Upper lobe of right lung (tissue), 1 donor: ENCODE measurements at regions not wholly inside any gene's neighbourhood (a gene's known extent, or its start where the extent isn't known, plus 50 kb on each side); places are given as distances from the start of the nearest gene placed in this dataset.

Experiments used
- ATAC-seq: fragments of 200-7000 bp; cut with Tn5 transposase; one replicate; pipeline ENCODE4 v1.9.1; 2020; ENCODE audit warnings: mild to moderate bottlenecking, moderate library complexity
- DNase-seq: peaks from one replicate; pipeline ENCODE4 v3.0.0-alpha.2; 2020
- H3K27ac ChIP-seq: fragments of 200-600 bp; one replicate; pipeline ENCODE4 v1.8.0; 2022
- H3K27me3 ChIP-seq: fragments of 200-600 bp; one replicate; pipeline ENCODE4 v1.8.0; 2022; ENCODE audit warnings: mild to moderate bottlenecking
- H3K36me3 ChIP-seq: fragments of 200-600 bp; one replicate; pipeline ENCODE4 v1.8.0; 2022
- H3K4me1 ChIP-seq: fragments of 200-600 bp; one replicate; pipeline ENCODE4 v1.8.0; 2022
- H3K4me3 ChIP-seq: fragments of 200-600 bp; one replicate; pipeline ENCODE4 v1.8.0; 2022; ENCODE audit warnings: mild to moderate bottlenecking
- H3K9me3 ChIP-seq: fragments of 200-600 bp; one replicate; pipeline ENCODE4 v1.8.0; 2022
- intact Hi-C: fragments of 100-400 bp; cut with DNase I; formaldehyde crosslinking; loops from one replicate; pipeline ENCODE4 v1.11.0; 2022
- TF ChIP-seq, protein P1 (sequence below): fragments of 200-600 bp; IDR thresholded peaks from one replicate; pipeline ENCODE4 v1.8.0; 2022; ENCODE audit warnings: antibody characterized with exemption
- donor health status: DM: no; HTN: yes; CAD: no; lungs with severe emphysema.

DNA sequence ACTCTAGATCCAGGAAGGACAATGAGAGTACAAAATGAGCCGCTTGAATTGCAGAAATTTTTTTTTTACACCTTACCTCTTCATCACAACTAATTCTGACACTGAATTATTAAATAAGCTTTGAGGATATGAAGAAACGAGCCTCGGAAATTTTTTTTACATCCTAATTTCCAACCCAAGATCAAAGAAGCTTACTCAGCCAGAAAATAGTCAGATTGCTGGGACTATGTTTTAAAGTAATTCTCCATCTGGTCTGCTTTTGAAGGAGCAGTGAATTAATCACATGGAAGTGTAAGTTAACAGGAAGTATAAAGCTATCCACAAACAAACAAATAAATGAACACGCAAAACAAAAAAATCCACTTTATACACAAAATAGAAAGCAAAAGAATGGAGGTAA is 437.0 kb upstream of the KCNMB2 start:
- TF ChIP-seq, protein P1, sequence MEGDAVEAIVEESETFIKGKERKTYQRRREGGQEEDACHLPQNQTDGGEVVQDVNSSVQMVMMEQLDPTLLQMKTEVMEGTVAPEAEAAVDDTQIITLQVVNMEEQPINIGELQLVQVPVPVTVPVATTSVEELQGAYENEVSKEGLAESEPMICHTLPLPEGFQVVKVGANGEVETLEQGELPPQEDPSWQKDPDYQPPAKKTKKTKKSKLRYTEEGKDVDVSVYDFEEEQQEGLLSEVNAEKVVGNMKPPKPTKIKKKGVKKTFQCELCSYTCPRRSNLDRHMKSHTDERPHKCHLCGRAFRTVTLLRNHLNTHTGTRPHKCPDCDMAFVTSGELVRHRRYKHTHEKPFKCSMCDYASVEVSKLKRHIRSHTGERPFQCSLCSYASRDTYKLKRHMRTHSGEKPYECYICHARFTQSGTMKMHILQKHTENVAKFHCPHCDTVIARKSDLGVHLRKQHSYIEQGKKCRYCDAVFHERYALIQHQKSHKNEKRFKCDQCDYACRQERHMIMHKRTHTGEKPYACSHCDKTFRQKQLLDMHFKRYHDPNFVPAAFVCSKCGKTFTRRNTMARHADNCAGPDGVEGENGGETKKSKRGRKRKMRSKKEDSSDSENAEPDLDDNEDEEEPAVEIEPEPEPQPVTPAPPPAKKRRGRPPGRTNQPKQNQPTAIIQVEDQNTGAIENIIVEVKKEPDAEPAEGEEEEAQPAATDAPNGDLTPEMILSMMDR: no peak
- H3K4me3 ChIP-seq: no peak overlapping the region
- ATAC-seq (no peak), DNase-seq (no peak)
- no peaks in the 10 kb centered on the region for H3K36me3 ChIP-seq
- H3K9me3 ChIP-seq: no peaks in the 10 kb centered on the region
- no peaks in the 10 kb centered on the region for H3K4me1 ChIP-seq
- no peaks in the 10 kb centered on the region for H3K27me3 ChIP-seq
- no peak overlapping the region for H3K27ac ChIP-seq
- intact Hi-C loops: no loop called here

DNA sequence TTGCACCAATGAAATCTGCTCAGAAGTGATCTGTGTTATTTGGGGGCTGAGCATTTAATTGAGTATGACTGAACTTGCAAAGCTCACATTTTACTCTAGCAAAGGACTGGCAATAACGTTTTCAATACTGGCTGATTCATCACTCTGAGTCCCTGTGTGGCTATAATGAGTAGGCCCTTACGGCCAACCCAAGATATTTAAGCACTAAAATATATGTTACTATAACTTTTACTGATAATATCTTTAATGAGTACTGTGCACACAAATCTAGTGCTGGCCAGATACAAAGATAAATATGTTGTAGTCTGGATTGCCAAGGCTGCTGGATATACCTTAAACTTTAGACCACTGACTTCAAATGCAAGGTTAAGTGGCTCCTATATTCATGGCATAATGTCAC is 436.4 kb upstream of the KCNMB2 start:
- intact Hi-C loops: no loop called here
- Histone ChIP-seq H3K36me3 (no peaks in the 10 kb centered on the region), H3K4me3 (no peak overlapping the region), H3K27ac (no peak overlapping the region), H3K4me1 (no peaks in the 10 kb centered on the region), H3K27me3 (no peaks in the 10 kb centered on the region), H3K9me3 (no peaks in the 10 kb centered on the region)
- ATAC-seq (no peak), DNase-seq (no peak)
- TF ChIP-seq, protein P1: no peak

DNA sequence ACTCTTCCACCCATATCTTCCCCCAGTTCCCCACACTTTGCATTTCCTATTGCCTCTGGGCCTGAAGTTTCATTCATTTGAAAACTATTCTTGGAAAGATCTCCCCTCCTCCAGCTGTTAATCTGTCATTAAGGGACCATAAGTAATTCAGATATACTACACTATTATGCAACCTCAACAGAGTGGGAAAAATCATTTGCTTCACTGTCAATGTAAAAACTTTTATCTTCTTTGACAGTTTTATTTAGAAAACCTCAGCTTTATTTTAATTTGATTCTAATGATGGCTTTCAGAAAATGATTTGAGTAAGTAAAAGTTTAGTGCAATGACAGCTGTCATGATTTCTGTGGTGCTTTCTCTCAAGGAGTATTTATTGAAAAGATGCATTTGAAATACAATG is 435.3 kb upstream of the KCNMB2 start:
- no peak overlapping the region for H3K27ac ChIP-seq
- H3K4me3 ChIP-seq: no peak overlapping the region
- H3K9me3 ChIP-seq: no peaks in the 10 kb centered on the region
- DNase-seq: no peak
- no peak for ATAC-seq
- TF ChIP-seq, protein P1: no peak
- H3K4me1 ChIP-seq: no peaks in the 10 kb centered on the region
- H3K36me3 ChIP-seq: no peaks in the 10 kb centered on the region
- H3K27me3 ChIP-seq: no peaks in the 10 kb centered on the region
- intact Hi-C loops: no loop called here

DNA sequence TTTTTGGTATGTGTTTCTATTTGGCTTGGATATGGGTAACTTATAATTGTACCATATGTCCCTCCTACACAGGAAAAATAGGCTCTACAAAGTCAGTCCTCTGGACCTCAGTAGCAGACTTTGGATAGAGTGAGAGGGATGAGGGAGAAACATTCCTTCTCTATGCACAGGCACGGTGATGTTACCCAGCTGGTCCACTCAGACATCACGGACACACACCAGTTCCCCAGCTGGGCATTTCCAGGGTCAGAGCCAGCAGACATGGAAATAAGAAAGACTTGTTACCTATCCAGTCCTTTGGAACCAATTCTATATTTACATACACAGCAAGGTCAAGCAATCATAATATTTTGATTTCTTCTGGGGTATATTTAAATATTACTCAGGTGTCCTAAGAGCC is 433.1 kb upstream of the KCNMB2 start:
- intact Hi-C loops: no loop called here
- Histone ChIP-seq H3K4me3 (no peak overlapping the region), H3K27ac (no peak overlapping the region), H3K9me3 (no peaks in the 10 kb centered on the region), H3K4me1 (no peaks in the 10 kb centered on the region), H3K27me3 (no peaks in the 10 kb centered on the region), H3K36me3 (no peaks in the 10 kb centered on the region)
- DNase-seq: no peak
- no peak for ATAC-seq
- TF ChIP-seq, protein P1: no peak

DNA sequence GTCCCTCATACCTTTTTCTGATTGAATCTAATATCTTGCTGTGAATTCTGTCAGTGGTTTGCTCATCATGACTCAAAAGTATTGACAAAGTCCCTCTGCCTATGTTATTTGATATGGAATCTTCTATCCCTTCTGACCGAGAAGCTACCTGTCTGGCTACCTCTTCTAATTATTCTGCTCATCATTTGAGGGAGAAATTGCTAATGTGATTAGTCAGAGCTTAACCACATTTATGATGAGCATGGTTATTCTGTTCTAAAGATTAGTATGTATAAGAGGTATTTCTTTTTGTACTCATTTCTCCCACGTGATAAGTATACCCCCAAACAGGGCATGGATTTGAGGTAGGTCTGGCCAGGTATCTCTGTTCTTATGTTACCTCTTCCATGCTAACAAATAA is 428.4 kb upstream of the KCNMB2 start:
- Histone ChIP-seq H3K27ac (no peak overlapping the region), H3K27me3 (no peaks in the 10 kb centered on the region), H3K9me3 (no peaks in the 10 kb centered on the region), H3K4me3 (no peak overlapping the region), H3K4me1 (no peaks in the 10 kb centered on the region), H3K36me3 (no peaks in the 10 kb centered on the region)
- DNase-seq: no peak
- no peak for ATAC-seq
- TF ChIP-seq, protein P1: no peak
- intact Hi-C loops: no loop called here

- H3K27me3 ChIP-seq: no peaks in the 10 kb centered on the region
- ATAC-seq (no peak), DNase-seq (no peak)
- H3K4me1 ChIP-seq: no peaks in the 10 kb centered on the region
- no peaks in the 10 kb centered on the region for H3K9me3 ChIP-seq
- no peaks in the 10 kb centered on the region for H3K36me3 ChIP-seq
- intact Hi-C loops: no loop called here
- H3K4me3 ChIP-seq: no peak overlapping the region
- TF ChIP-seq, protein P1: no peak
- no peak overlapping the region for H3K27ac ChIP-seq
These were observed 426.5 kb upstream of the KCNMB2 start for GRCh38 chr3:178109691-178110090.
